ENCODE measurements at regions not wholly inside any gene's neighbourhood (a gene's known extent, or its start where the extent isn't known, plus 50 kb on each side); places are given as distances from the start of the nearest gene placed in this dataset.

- H3K9ac ChIP-seq (replicated peaks; ENCODE audit: extremely low read depth, insufficient read depth, low read length): no peak overlapping the region
- CTCF ChIA-PET: no interaction called here
- no peaks in the 10 kb centered on the region for H3K36me3 ChIP-seq (ENCODE audit: control insufficient read depth in 2 of 2, extremely low read depth in 1 of 2, insufficient read depth in 2 of 2, low read length in 2 of 2)
- peaks cover 8% of the 10 kb centered on the region for H3K9me3 ChIP-seq (replicated peaks; ENCODE audit: control insufficient read depth, insufficient read depth, low read length)
- no peak overlapping the region for H3K4me3 ChIP-seq (replicated peaks in 1 of 3; ENCODE audit: insufficient read depth in 1 of 3, low read depth in 1 of 3, low read length in 3 of 3)
- no peaks in the 10 kb centered on the region for H3K4me1 ChIP-seq (ENCODE audit: control insufficient read depth, extremely low read depth, insufficient read depth, low read length)
- no TSS peak for BruUV-seq (replicated peaks)
- intact Hi-C loops (cut with micrococcal nuclease) (no loop called here), dilution Hi-C loops (cut with MboI; ENCODE audit: extremely low pct_ligation_motif_present, low sequenced_read_pairs) (no loop called here)
- DNase-seq (ENCODE audit: low read depth, low spot score): no peak
- H3K27ac ChIP-seq (ENCODE audit: insufficient read depth, low read depth, low read length): no peak overlapping the region
- no peaks in the 10 kb centered on the region for H3K79me2 ChIP-seq (ENCODE audit: control insufficient read depth, insufficient read depth, low read length)
- TF ChIP-seq MYC (IDR thresholded peaks at IDR 0.05; ENCODE audit: low read depth, low read length): no peak
- no peak for TF ChIP-seq POLR2A (IDR thresholded peaks at IDR 0.05; ENCODE audit: low read depth, low read length)
- no peak for TF ChIP-seq POLR2AphosphoS5 (IDR thresholded peaks at IDR 0.05; ENCODE audit: insufficient read depth, low read depth, low read length)
- TF ChIP-seq JUN (IDR thresholded peaks at IDR 0.05; ENCODE audit: borderline replicate concordance, insufficient read depth, insufficient read length, low read depth): no peak
- no peak for TF ChIP-seq CTCF (IDR thresholded peaks at IDR 0.05; ENCODE audit: extremely low read depth in 1 of 2, insufficient read depth in 1 of 2, low read depth in 1 of 2, low read length in 2 of 2)
- TF ChIP-seq GATA2 (IDR thresholded peaks at IDR 0.05; ENCODE audit: insufficient read depth, insufficient read length, low read depth, low read length): no peak
- no peak for TF ChIP-seq MAX (IDR thresholded peaks at IDR 0.05; ENCODE audit: insufficient read depth, insufficient read length)
- no peak for TF ChIP-seq FOS (IDR thresholded peaks at IDR 0.05; ENCODE audit: borderline replicate concordance, insufficient read depth, low read length)
- no peak for TF ChIP-seq EZH2 (IDR thresholded peaks at IDR 0.05; ENCODE audit: borderline replicate concordance, low read depth, low read length, severe bottlenecking)
- no peaks in the 10 kb centered on the region for H3K27me3 ChIP-seq (ENCODE audit: control insufficient read depth in 2 of 2, insufficient read depth in 2 of 2, low read length in 2 of 2)
- no peaks in the 10 kb centered on the region for H3K9me1 ChIP-seq (replicated peaks; ENCODE audit: control insufficient read depth, extremely low read depth, insufficient read depth, low read length)
- POLR2A ChIA-PET: no interaction called here
- FAIRE-seq: no peak
- H3K4me2 ChIP-seq (ENCODE audit: insufficient read depth, low read length): no peak overlapping the region
- no peak overlapping the region for H2AFZ ChIP-seq (ENCODE audit: low read depth, low read length)
- H4K20me1 ChIP-seq (replicated peaks; ENCODE audit: control insufficient read depth, extremely low read depth, insufficient read depth, low read length): no peaks in the 10 kb centered on the region
Measured at GRCh38 chr5:51024263-51024662, 357.8 kb downstream of the PARP8 start.

Data from endothelial cell of umbilical vein (primary cell).